GM23338 (cell line): ENCODE measurements at regions not wholly inside any gene's neighbourhood (a gene's known extent, or its start where the extent isn't known, plus 50 kb on each side); places are given as distances from the start of the nearest gene placed in this dataset.

Source experiments
- ATAC-seq: fragments of 200-7000 bp; cut with Tn5 transposase; 3 replicates; pipeline ENCODE4 v1.9.1; 2020
- DNase-seq: peaks from one replicate; pipeline ENCODE4 v3.0.0-alpha.2; 2015; ENCODE audit warnings: low spot score
- H2AFZ ChIP-seq: fragments of 200-600 bp; sonication (generic); 2 replicates; pipeline ENCODE4 v1.8.0; 2016; ENCODE audit warnings: antibody characterized with exemption, mild to moderate bottlenecking, moderate library complexity
- H3F3A ChIP-seq: fragments of 200-600 bp; sonication (generic); replicated peaks from 2 replicates; pipeline ENCODE4 v1.8.0; 2017; ENCODE audit warnings: antibody characterized with exemption, mixed run types, low read depth
- H3K27ac ChIP-seq: fragments of 200-600 bp; sonication (generic); 2 replicates; pipeline ENCODE4 v1.6.1; 2016; ENCODE audit warnings: low read depth
- H3K27me3 ChIP-seq: fragments of 200-600 bp; sonication (generic); 2 replicates; pipeline ENCODE4 v1.8.0; 2016; ENCODE audit warnings: mild to moderate bottlenecking, mixed run types, moderate library complexity; ENCODE audit not compliant: insufficient read depth
- H3K36me3 ChIP-seq: fragments of 200-600 bp; sonication (generic); 2 replicates; pipeline ENCODE4 v1.8.0; 2016; ENCODE audit warnings: mild to moderate bottlenecking; ENCODE audit not compliant: insufficient read depth
- H3K4me1 ChIP-seq: fragments of 200-600 bp; sonication (generic); 2 replicates; pipeline ENCODE4 v1.8.0; 2016; ENCODE audit warnings: mild to moderate bottlenecking, moderate library complexity; ENCODE audit not compliant: insufficient read depth
- H3K4me2 ChIP-seq: fragments of 200-600 bp; sonication (generic); 2 replicates; pipeline ENCODE4 v1.7.1; 2017; ENCODE audit warnings: mixed run types
- H3K4me3 ChIP-seq: fragments of 200-600 bp; sonication (generic); 2 replicates; pipeline ENCODE4 v1.6.1; 2016; ENCODE audit warnings: mixed run types
- H3K79me2 ChIP-seq: fragments of 200-600 bp; sonication (generic); replicated peaks from 2 replicates; pipeline ENCODE4 v1.8.0; 2017; ENCODE audit warnings: mild to moderate bottlenecking; ENCODE audit not compliant: insufficient read depth
- H3K9me2 ChIP-seq: fragments of 200-600 bp; sonication (generic); 2 replicates; pipeline ENCODE4 v1.8.0; 2017; ENCODE audit not compliant: insufficient read depth
- H4K20me1 ChIP-seq: fragments of 200-600 bp; sonication (generic); replicated peaks from 2 replicates; pipeline ENCODE4 v1.8.0; 2017; ENCODE audit warnings: mild to moderate bottlenecking; ENCODE audit not compliant: insufficient read depth
- H3K27ac Mint-ChIP-seq: 2 replicates; pipeline ENCODE4 v1.8.0; 2020; ENCODE audit warnings: inconsistent platforms, mild to moderate bottlenecking, moderate library complexity, mixed read lengths
- H3K27me3 Mint-ChIP-seq: 3 replicates; pipeline ENCODE4 v1.8.0; 2022; ENCODE audit warnings: low read depth, mild to moderate bottlenecking, moderate library complexity, mixed read lengths, inconsistent platforms; ENCODE audit not compliant: insufficient read depth, poor library complexity
- H3K36me3 Mint-ChIP-seq: 3 replicates; pipeline ENCODE4 v1.8.0; 2021; ENCODE audit warnings: low read depth, mild to moderate bottlenecking, inconsistent platforms, moderate library complexity, mixed read lengths
- H3K4me1 Mint-ChIP-seq: 3 replicates; pipeline ENCODE4 v1.8.0; 2020; ENCODE audit warnings: mild to moderate bottlenecking, inconsistent platforms, mixed read lengths
- H3K4me3 Mint-ChIP-seq: 3 replicates; pipeline ENCODE4 v1.8.0; 2021; ENCODE audit warnings: moderate library complexity, mild to moderate bottlenecking, inconsistent platforms, mixed read lengths
- H3K9me3 Mint-ChIP-seq: 3 replicates; pipeline ENCODE4 v1.8.0; 2020; ENCODE audit warnings: moderate library complexity, mild to moderate bottlenecking, inconsistent platforms, mixed read lengths
- CREB1 ChIP-seq: fragments of 250-450 bp; sonication (Bioruptor Pico); IDR thresholded peaks from 2 replicates; pipeline ENCODE4 v1.5.0; 2020; ENCODE audit warnings: low read depth, mild to moderate bottlenecking, moderate library complexity
- EZH2 ChIP-seq: fragments of 200-600 bp; sonication (generic); IDR thresholded peaks from one replicate; pipeline ENCODE4 v1.8.0; 2017; ENCODE audit warnings: antibody characterized with exemption, mild to moderate bottlenecking, low read depth; ENCODE audit not compliant: unreplicated experiment
- EZH2phosphoT487 ChIP-seq: fragments of 200-600 bp; sonication (generic); IDR thresholded peaks from one replicate; pipeline ENCODE4 v1.8.1; 2018; ENCODE audit warnings: antibody characterized with exemption; ENCODE audit not compliant: unreplicated experiment
- JUNB ChIP-seq: IDR thresholded peaks from one replicate; pipeline ENCODE4 v1.6.1; 2016; ENCODE audit warnings: antibody characterized with exemption; ENCODE audit not compliant: unreplicated experiment
- POLR2AphosphoS5 ChIP-seq: IDR thresholded peaks from 2 replicates; pipeline ENCODE4 v1.6.1; 2016; ENCODE audit warnings: antibody characterized with exemption, low read depth
- STAT1 ChIP-seq: IDR thresholded peaks from one replicate; pipeline ENCODE4 v1.6.1; 2016; ENCODE audit warnings: antibody characterized with exemption; ENCODE audit not compliant: unreplicated experiment
- ZNF331 ChIP-seq: fragments of 250-450 bp; sonication (Bioruptor Pico); IDR thresholded peaks from 2 replicates; pipeline ENCODE4 v1.5.0; 2020; ENCODE audit warnings: low read depth, mild to moderate bottlenecking, moderate library complexity
- TF ChIP-seq, protein P1 (sequence below): fragments of 250-450 bp; sonication (Bioruptor Pico); IDR thresholded peaks from 2 replicates; pipeline ENCODE4 v1.5.0; 2020; ENCODE audit warnings: mild to moderate bottlenecking, moderate library complexity
- TF ChIP-seq, protein P2 (sequence below), 2 experiments: fragments of 200-600 bp in 1 of 2; sonication (generic) in 1 of 2; conservative IDR thresholded peaks; 2 replicates each; pipeline versions ENCODE4 v1.5.1 to v1.6.1; 2016 to 2017; ENCODE audit warnings: antibody characterized with exemption in 2 of 2, low read depth in 2 of 2, mild to moderate bottlenecking in 2 of 2, moderate library complexity in 1 of 2

GRCh38 chr2:138910427-138910826 is 130.2 kb upstream of the NXPH2 start:
- Histone ChIP-seq H3K27me3 (no peaks in the 10 kb centered on the region), H3K4me3 (no peak overlapping the region), H3K4me2 (no peak overlapping the region), H3K79me2 (no peaks in the 10 kb centered on the region), H3F3A (no peaks in the 10 kb centered on the region), H4K20me1 (no peaks in the 10 kb centered on the region), H3K36me3 (no peaks in the 10 kb centered on the region), H3K27ac (no peak overlapping the region), H3K4me1 (no peaks in the 10 kb centered on the region), H2AFZ (no peak overlapping the region), H3K9me2 (peaks cover 11% of the 10 kb centered on the region; the same call in 1 of the 2 replicates)
- TF ChIP-seq, protein P1, sequence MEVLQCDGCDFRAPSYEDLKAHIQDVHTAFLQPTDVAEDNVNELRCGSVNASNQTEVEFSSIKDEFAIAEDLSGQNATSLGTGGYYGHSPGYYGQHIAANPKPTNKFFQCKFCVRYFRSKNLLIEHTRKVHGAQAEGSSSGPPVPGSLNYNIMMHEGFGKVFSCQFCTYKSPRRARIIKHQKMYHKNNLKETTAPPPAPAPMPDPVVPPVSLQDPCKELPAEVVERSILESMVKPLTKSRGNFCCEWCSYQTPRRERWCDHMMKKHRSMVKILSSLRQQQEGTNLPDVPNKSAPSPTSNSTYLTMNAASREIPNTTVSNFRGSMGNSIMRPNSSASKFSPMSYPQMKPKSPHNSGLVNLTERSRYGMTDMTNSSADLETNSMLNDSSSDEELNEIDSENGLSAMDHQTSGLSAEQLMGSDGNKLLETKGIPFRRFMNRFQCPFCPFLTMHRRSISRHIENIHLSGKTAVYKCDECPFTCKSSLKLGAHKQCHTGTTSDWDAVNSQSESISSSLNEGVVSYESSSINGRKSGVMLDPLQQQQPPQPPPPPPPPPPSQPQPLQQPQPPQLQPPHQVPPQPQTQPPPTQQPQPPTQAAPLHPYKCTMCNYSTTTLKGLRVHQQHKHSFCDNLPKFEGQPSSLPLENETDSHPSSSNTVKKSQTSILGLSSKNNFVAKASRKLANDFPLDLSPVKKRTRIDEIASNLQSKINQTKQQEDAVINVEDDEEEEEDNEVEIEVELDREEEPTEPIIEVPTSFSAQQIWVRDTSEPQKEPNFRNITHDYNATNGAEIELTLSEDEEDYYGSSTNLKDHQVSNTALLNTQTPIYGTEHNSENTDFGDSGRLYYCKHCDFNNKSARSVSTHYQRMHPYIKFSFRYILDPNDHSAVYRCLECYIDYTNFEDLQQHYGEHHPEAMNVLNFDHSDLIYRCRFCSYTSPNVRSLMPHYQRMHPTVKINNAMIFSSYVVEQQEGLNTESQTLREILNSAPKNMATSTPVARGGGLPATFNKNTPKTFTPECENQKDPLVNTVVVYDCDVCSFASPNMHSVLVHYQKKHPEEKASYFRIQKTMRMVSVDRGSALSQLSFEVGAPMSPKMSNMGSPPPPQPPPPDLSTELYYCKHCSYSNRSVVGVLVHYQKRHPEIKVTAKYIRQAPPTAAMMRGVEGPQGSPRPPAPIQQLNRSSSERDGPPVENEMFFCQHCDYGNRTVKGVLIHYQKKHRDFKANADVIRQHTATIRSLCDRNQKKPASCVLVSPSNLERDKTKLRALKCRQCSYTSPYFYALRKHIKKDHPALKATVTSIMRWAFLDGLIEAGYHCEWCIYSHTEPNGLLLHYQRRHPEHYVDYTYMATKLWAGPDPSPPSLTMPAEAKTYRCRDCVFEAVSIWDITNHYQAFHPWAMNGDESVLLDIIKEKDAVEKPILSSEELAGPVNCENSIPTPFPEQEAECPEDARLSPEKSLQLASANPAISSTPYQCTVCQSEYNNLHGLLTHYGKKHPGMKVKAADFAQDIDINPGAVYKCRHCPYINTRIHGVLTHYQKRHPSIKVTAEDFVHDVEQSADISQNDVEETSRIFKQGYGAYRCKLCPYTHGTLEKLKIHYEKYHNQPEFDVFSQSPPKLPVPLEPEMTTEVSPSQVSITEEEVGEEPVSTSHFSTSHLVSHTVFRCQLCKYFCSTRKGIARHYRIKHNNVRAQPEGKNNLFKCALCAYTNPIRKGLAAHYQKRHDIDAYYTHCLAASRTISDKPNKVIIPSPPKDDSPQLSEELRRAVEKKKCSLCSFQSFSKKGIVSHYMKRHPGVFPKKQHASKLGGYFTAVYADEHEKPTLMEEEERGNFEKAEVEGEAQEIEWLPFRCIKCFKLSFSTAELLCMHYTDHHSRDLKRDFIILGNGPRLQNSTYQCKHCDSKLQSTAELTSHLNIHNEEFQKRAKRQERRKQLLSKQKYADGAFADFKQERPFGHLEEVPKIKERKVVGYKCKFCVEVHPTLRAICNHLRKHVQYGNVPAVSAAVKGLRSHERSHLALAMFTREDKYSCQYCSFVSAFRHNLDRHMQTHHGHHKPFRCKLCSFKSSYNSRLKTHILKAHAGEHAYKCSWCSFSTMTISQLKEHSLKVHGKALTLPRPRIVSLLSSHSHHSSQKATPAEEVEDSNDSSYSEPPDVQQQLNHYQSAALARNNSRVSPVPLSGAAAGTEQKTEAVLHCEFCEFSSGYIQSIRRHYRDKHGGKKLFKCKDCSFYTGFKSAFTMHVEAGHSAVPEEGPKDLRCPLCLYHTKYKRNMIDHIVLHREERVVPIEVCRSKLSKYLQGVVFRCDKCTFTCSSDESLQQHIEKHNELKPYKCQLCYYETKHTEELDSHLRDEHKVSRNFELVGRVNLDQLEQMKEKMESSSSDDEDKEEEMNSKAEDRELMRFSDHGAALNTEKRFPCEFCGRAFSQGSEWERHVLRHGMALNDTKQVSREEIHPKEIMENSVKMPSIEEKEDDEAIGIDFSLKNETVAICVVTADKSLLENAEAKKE (CRISPR knock-in tag): no peak
- TF ChIP-seq JUNB (no peak), POLR2AphosphoS5 (no peak), STAT1 (no peak), EZH2phosphoT487 (no peak)
- DNase-seq (no peak), ATAC-seq (no peak)
- Mint-ChIP-seq H3K36me3 (no peaks in the 10 kb centered on the region), H3K27ac (no peak overlapping the region), H3K27me3 (no peaks in the 10 kb centered on the region), H3K4me1 (no peaks in the 10 kb centered on the region), H3K9me3 (peaks cover 7% of the 10 kb centered on the region; the same call in 1 of the 3 replicates), H3K4me3 (no peak overlapping the region)

- Mint-ChIP-seq H3K36me3 (no peaks in the 10 kb centered on the region), H3K9me3 (peaks cover 3% of the 10 kb centered on the region; the same call in 1 of the 3 replicates), H3K27ac (no peak overlapping the region), H3K27me3 (no peaks in the 10 kb centered on the region), H3K4me3 (no peak overlapping the region), H3K4me1 (no peaks in the 10 kb centered on the region)
- no peak for TF ChIP-seq EZH2phosphoT487
- TF ChIP-seq POLR2AphosphoS5: no peak
- TF ChIP-seq EZH2: no peak
- no peak for TF ChIP-seq ZNF331 (CRISPR knock-in tag)
- no peak for TF ChIP-seq CREB1
- TF ChIP-seq, protein P2, sequence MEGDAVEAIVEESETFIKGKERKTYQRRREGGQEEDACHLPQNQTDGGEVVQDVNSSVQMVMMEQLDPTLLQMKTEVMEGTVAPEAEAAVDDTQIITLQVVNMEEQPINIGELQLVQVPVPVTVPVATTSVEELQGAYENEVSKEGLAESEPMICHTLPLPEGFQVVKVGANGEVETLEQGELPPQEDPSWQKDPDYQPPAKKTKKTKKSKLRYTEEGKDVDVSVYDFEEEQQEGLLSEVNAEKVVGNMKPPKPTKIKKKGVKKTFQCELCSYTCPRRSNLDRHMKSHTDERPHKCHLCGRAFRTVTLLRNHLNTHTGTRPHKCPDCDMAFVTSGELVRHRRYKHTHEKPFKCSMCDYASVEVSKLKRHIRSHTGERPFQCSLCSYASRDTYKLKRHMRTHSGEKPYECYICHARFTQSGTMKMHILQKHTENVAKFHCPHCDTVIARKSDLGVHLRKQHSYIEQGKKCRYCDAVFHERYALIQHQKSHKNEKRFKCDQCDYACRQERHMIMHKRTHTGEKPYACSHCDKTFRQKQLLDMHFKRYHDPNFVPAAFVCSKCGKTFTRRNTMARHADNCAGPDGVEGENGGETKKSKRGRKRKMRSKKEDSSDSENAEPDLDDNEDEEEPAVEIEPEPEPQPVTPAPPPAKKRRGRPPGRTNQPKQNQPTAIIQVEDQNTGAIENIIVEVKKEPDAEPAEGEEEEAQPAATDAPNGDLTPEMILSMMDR (conservative IDR thresholded peaks at IDR 0.05; ENCODE audit: low read depth in 2 of 2): no peak
- H3K4me1 ChIP-seq: no peaks in the 10 kb centered on the region
- DNase-seq (no peak), ATAC-seq (no peak)
- no peaks in the 10 kb centered on the region for H3F3A ChIP-seq
- H3K9me2 ChIP-seq: 0 out of 2 replicates have a peak, but pooled peaks cover 3% of the 10 kb centered on the region
- no peak overlapping the region for H3K4me2 ChIP-seq
- no peaks in the 10 kb centered on the region for H3K36me3 ChIP-seq
- H3K27me3 ChIP-seq: no peaks in the 10 kb centered on the region
- H4K20me1 ChIP-seq: no peaks in the 10 kb centered on the region
- H3K79me2 ChIP-seq: no peaks in the 10 kb centered on the region
- no peak overlapping the region for H2AFZ ChIP-seq
- no peak overlapping the region for H3K4me3 ChIP-seq
- no peak overlapping the region for H3K27ac ChIP-seq
Measured at GRCh38 chr2:138906549-138906948, 126.4 kb upstream of the NXPH2 start.
